Activated T-cell treated with anti-CD3 and anti-CD28 coated beads, Interleukin-2, amount 50 U/mL, for 72 hours (primary cell): ENCODE measurements at regions not wholly inside any gene's neighbourhood (a gene's known extent, or its start where the extent isn't known, plus 50 kb on each side); places are given as distances from the start of the nearest gene placed in this dataset.
"Not testable (repeated sequence)": the region's sequence is repeated elsewhere in the genome, so short reads cannot be mapped to it uniquely, and the experiment has no call there.

Experiments used
- ATAC-seq, 2 donors: fragments of 150-1000 bp; cut with Tn5 transposase; replicated peaks in 1 of 2; 2 replicates each; pipeline ENCODE4 v1.10.0; 2021; ENCODE audit warnings: moderate library complexity in 2 of 2, mild to moderate bottlenecking in 1 of 2
- DNase-seq, 2 donors: peaks; one replicate each; pipeline ENCODE4 v3.0.0; 2021 to 2022; ENCODE audit warnings: mixed read lengths in 1 of 2
- H3K27ac Mint-ChIP-seq: one replicate; pipeline ENCODE4 v1.8.0; 2022; ENCODE audit warnings: mild to moderate bottlenecking, moderate library complexity, mixed read lengths
- H3K27me3 Mint-ChIP-seq: one replicate; pipeline ENCODE4 v1.8.0; 2022; ENCODE audit warnings: low read depth, mixed read lengths
- H3K36me3 Mint-ChIP-seq, 2 donors: one replicate each; pipeline ENCODE4 v1.8.0; 2022; ENCODE audit warnings: mixed read lengths in 2 of 2, mild to moderate bottlenecking in 1 of 2; ENCODE audit not compliant: insufficient read depth in 2 of 2
- H3K4me1 Mint-ChIP-seq: one replicate; pipeline ENCODE4 v1.8.0; 2022; ENCODE audit warnings: low read depth, mixed read lengths
- H3K4me3 Mint-ChIP-seq, 2 donors: one replicate each; pipeline ENCODE4 v1.8.0; 2022; ENCODE audit warnings: mild to moderate bottlenecking in 2 of 2, mixed read lengths in 2 of 2, moderate library complexity in 2 of 2
- H3K9me3 Mint-ChIP-seq, 2 donors: one replicate each; pipeline ENCODE4 v1.8.0; 2022; ENCODE audit warnings: mixed read lengths in 2 of 2

DNA sequence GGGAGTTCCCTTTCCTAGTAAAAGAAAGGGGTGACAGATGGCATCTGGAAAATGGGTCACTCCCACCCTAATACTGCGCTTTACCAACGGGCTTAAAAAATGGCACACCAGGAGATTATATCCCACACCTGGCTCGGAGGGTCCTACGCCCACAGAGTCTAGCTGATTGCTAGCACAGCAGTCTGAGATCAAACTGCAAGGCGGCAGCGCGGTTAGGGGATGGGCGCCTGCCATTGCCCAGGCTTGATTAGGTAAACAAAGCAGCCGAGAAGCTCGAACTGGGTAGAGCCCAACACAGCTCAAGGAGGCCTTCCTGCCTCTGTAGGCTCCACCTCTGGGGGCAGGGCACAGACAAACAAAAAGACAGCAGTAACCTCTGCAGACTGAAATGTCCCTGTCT, 1097.8 kb upstream of the CNTN5 start:
- not testable (repeated sequence) for H3K27ac Mint-ChIP-seq, H3K4me3 Mint-ChIP-seq, H3K36me3 Mint-ChIP-seq, ATAC-seq, H3K27me3 Mint-ChIP-seq, DNase-seq, H3K9me3 Mint-ChIP-seq, H3K4me1 Mint-ChIP-seq

DNA sequence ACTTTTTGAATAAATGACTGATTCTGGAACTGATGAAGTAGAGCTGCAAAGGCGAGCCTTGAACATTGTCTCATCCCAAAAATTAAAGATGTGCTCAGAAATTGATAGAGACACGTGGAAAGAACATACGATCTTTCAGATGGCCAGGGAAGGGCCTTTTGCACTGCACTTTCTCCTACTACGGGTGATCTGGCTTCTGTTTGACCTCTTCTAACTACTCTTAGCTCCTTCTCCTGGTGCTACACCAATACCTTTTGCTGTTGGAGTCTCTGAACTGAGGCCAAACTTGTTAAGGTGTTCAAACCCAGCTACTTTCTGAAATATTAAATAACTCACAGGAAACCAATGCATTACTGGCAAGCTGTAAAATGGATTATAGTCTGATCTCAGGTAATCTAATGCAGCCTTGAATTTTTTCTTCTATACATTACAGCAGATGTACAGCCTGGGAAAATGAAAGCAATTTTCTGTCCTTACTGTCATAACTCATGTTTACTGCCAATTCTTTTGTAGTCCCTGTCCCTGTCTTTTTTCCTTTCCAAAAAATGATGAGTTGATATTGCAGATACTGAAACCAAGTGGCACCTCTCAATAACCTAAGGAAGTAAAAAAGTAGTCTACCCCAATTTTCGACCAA, 1086.1 kb upstream of the CNTN5 start:
- Mint-ChIP-seq H3K9me3 (peaks cover 0 to 3% of the 10 kb centered on the region in 2 donors), H3K27ac (no peak overlapping the region), H3K4me3 (no peak overlapping the region), H3K36me3 (no peaks in the 10 kb centered on the region), H3K4me1 (no peaks in the 10 kb centered on the region), H3K27me3 (no peaks in the 10 kb centered on the region)
- DNase-seq (no peak), ATAC-seq (no peak)

DNA sequence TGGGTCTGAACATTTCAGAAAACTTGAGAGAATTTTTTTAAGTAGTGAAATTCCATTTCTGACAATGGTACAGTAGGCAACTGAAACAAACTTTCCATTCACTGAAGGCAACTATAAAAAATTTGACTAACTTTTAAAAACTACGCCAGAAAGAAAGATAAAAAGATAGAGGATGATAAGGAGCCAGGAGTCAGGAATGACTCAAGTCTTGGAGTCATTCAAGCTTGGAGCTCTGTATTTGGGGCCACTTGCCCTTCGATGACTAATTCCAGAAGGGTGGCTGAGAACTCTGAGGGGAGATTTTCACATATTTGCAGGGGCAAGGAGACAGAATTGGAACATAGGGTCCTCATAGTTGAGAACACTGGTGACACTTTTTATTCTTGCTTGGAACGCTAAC, 1083.2 kb upstream of the CNTN5 start:
- peaks cover 3 to 5% of the 10 kb centered on the region in 2 donors for H3K9me3 Mint-ChIP-seq
- no peak overlapping the region for H3K27ac Mint-ChIP-seq
- H3K27me3 Mint-ChIP-seq = no peaks in the 10 kb centered on the region
- H3K36me3 Mint-ChIP-seq = no peaks in the 10 kb centered on the region
- DNase-seq (no peak), ATAC-seq (no peak)
- no peaks in the 10 kb centered on the region for H3K4me1 Mint-ChIP-seq
- H3K4me3 Mint-ChIP-seq = no peak overlapping the region

GRCh38 chr11:97938789-97939188, 1082.0 kb upstream of the CNTN5 start:
- Mint-ChIP-seq H3K36me3 (no peaks in the 10 kb centered on the region), H3K27ac (no peak overlapping the region), H3K27me3 (no peaks in the 10 kb centered on the region), H3K9me3 (peaks cover 3 to 5% of the 10 kb centered on the region in 2 donors), H3K4me1 (no peaks in the 10 kb centered on the region), H3K4me3 (no peak overlapping the region)
- no peak for ATAC-seq
- no peak for DNase-seq

GRCh38 chr11:97943493-97943892, 1077.3 kb upstream of the CNTN5 start:
- no peak for ATAC-seq

DNA sequence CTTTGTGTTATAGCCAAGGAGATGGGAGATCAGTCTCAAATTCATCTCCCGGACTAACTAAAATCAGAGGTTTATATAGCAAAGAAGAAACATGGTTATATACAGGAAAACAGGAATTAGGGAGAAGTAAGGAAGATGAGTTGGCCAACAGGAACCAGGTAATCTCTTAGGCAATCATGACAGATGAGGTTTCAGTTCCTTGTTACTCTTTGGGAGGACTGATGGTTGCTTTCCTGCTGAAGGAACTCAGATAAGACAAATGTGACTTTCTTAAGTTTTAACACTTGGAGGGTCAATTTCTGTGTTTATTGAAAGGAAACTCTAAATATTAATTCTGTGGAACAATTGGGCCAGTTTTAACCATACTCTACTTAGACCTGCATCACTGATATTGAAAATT, 1072.0 kb upstream of the CNTN5 start:
- Mint-ChIP-seq H3K4me3 (no peak overlapping the region), H3K4me1 (no peaks in the 10 kb centered on the region), H3K27me3 (no peaks in the 10 kb centered on the region), H3K9me3 (peaks cover 2 to 6% of the 10 kb centered on the region in 2 donors), H3K27ac (no peak overlapping the region), H3K36me3 (peaks cover 0 to 4% of the 10 kb centered on the region in 2 donors)
- ATAC-seq (no peak), DNase-seq (no peak)

More at GRCh38 chr11:97943493-97943892, 1077.3 kb upstream of the CNTN5 start:
- Mint-ChIP-seq H3K4me1 (no peaks in the 10 kb centered on the region), H3K9me3 (peaks cover 2 to 5% of the 10 kb centered on the region in 2 donors), H3K4me3 (no peak overlapping the region), H3K36me3 (no peaks in the 10 kb centered on the region), H3K27me3 (no peaks in the 10 kb centered on the region), H3K27ac (no peak overlapping the region)
- DNase-seq = no peak

DNA sequence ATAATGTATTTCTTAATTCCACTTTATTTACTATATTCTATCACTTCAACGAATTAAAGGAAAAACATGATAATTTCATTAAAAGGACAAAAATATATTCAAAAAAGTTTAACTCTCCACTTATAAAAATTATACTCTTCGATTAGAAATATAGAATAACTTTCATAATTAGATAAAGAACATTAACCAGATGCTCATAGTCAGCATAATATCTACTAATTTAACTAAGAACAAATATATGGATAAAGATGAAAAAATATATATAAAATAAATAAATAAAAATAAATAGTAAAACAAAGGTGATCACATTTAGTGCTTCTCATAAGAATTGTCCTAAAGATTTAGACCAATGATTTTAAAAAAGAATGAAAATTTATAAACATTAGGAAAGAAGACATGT, 1065.2 kb upstream of the CNTN5 start:
- H3K4me1 Mint-ChIP-seq = no peaks in the 10 kb centered on the region
- ATAC-seq (no peak), DNase-seq (no peak)
- H3K27ac Mint-ChIP-seq = no peak overlapping the region
- H3K9me3 Mint-ChIP-seq = peaks cover 0 to 7% of the 10 kb centered on the region in 2 donors
- H3K27me3 Mint-ChIP-seq = no peaks in the 10 kb centered on the region
- peaks cover 3 to 4% of the 10 kb centered on the region in 2 donors for H3K36me3 Mint-ChIP-seq
- no peak overlapping the region for H3K4me3 Mint-ChIP-seq

DNA sequence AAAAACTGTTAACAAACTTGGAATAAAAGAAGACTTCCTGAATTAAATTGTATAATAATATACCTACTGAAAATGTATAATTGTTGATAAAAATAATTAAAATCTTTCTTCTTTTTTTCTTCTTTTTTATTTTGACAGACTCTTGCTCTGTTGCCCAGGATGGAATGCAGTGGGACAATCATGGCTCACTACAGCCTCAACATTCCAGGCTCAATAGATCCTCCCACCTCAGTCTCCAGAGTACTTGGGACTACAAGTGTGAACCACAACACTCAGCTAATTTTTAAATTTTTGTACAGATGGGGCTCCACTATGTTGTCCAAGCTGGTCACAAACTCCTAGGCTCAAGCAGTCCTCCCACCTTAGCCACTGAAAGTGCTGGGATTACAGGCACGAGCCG, 1063.8 kb upstream of the CNTN5 start:
- Mint-ChIP-seq H3K36me3 (peaks cover 0 to 3% of the 10 kb centered on the region in 2 donors), H3K4me3 (no peak overlapping the region), H3K27me3 (no peaks in the 10 kb centered on the region), H3K4me1 (no peaks in the 10 kb centered on the region), H3K9me3 (peaks cover 0 to 3% of the 10 kb centered on the region in 2 donors), H3K27ac (no peak overlapping the region)
- ATAC-seq (no peak), DNase-seq (no peak)

DNA sequence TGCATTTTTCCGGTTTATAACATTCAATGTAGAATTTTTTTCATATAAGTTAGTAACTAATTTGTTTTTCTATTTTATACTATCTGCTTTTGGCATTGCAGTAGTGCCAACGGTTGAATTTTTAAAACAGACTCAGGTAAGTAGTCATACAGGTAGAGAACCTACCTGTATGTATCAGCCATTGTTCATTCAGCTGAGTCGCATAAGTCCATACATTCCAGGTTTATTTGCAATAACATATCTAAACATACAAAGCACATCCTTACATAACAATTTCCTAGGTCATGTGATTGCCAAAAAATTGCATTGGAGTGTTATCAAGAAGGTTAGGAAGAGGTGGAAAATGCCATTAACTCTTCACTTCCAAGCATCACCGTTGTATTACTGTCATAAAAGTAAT, 1059.3 kb upstream of the CNTN5 start:
- Mint-ChIP-seq H3K4me1 (no peaks in the 10 kb centered on the region), H3K27ac (no peak overlapping the region), H3K9me3 (peaks cover 6 to 8% of the 10 kb centered on the region in 2 donors), H3K4me3 (no peak overlapping the region), H3K27me3 (no peaks in the 10 kb centered on the region), H3K36me3 (peaks cover 0 to 1% of the 10 kb centered on the region in 2 donors)
- ATAC-seq = no peak
- DNase-seq = no peak

GRCh38 chr11:97962758-97963157, 1058.0 kb upstream of the CNTN5 start:
- Mint-ChIP-seq H3K4me1 (no peaks in the 10 kb centered on the region), H3K27ac (no peak overlapping the region), H3K27me3 (no peaks in the 10 kb centered on the region), H3K4me3 (no peak overlapping the region), H3K9me3 (peaks cover 6 to 7% of the 10 kb centered on the region in 2 donors), H3K36me3 (peaks cover 0 to 1% of the 10 kb centered on the region in 2 donors)
- ATAC-seq (no peak), DNase-seq (no peak)

GRCh38 chr11:97963528-97964331, 1057.0 kb upstream of the CNTN5 start:
- Mint-ChIP-seq H3K4me1 (no peaks in the 10 kb centered on the region), H3K4me3 (no peak overlapping the region), H3K36me3 (peaks cover 0 to 2% of the 10 kb centered on the region in 2 donors), H3K9me3 (peaks cover 6 to 7% of the 10 kb centered on the region in 2 donors), H3K27ac (no peak overlapping the region), H3K27me3 (no peaks in the 10 kb centered on the region)
- DNase-seq = no peak
- no peak for ATAC-seq

DNA sequence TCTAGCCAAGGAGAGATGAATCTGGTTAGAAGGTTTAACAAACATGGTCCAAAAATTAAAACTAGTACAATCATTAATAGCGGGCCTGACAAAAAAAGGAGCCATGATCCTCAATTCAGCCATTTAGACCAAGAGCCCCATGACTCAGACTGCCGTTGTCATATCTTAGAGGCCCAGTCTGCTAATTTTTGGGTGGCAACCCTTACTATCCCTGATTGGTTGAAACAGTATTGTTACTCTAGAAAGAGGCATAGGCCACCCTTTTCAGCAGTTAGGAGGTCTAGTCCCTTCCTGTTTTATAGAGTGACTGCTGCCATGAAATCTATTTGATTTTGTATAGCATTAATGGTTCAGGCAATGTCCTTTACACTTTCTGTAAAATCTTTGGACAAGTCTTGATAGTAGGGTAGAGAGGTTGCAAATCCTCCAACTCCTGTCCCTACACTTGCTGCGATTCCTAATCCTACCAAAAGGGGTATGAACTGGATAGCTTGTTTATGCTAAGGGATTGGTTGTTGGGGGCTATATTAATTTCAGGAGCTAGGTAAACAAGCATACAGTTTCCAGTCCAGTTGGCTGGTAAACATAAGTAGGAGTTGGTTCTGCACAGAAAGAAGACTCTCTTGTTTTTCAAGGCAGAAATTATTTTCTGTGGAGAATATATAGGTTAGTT, 1056.3 kb upstream of the CNTN5 start:
- no peaks in the 10 kb centered on the region for H3K4me1 Mint-ChIP-seq
- H3K27ac Mint-ChIP-seq = no peak overlapping the region
- no peak overlapping the region for H3K4me3 Mint-ChIP-seq
- H3K36me3 Mint-ChIP-seq = peaks cover 0 to 2% of the 10 kb centered on the region in 2 donors
- H3K27me3 Mint-ChIP-seq = no peaks in the 10 kb centered on the region
- ATAC-seq (no peak), DNase-seq (no peak)
- H3K9me3 Mint-ChIP-seq = peaks cover 6 to 7% of the 10 kb centered on the region in 2 donors
